ENCODE measurements at regions not wholly inside any gene's neighbourhood (a gene's known extent, or its start where the extent isn't known, plus 50 kb on each side); places are given as distances from the start of the nearest gene placed in this dataset.

DNA sequence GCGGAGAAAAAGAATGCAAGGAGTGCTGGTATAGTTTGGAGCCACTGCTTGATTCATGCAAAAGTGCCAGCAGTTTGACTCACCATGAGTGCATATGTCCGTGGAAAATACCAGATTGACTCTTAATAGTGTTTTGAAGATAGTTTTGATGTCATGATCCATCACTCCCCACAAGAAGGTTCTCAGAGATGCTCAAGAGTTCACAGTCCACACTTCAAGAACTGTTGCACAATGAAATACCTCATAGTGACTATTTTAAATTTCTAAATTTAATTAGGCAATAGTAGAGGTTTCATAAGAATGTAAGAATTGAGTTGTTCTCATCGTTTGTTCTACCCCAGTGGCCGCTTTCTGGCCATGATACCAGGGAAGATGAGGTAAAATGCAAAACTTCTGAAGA, 286.6 kb upstream of the RGS6 start:
- Histone ChIP-seq H3K27me3 (no peaks in the 10 kb centered on the region), H3K4me3 (no peak overlapping the region), H3K9me3 (peaks cover 0 to 3% of the 10 kb centered on the region in 2 donors), H3K27ac (no peak overlapping the region), H3K36me3 (no peaks in the 10 kb centered on the region), H3K4me1 (peaks cover 0 to 6% (median 2%) of the 10 kb centered on the region in 4 donors)
- WGBS, 2 donors (ENCODE audit: low coverage in 1 of 2): 92 to 93% methylated on average over 4 of the region's 4 CpGs
- DNase-seq: no peak
- in situ Hi-C loops (cut with MboI; ENCODE audit: low pct_ligation_motif_present in 1 of 4, low pct_unique_long_range_greater_than_20kb in 1 of 4, low sequenced_read_pairs in 3 of 4) (no loop called here), intact Hi-C loops (cut with DNase I; ENCODE audit: low total_unique reads) (no loop called here)
- TF ChIP-seq POLR2AphosphoS5 (IDR thresholded peaks at IDR 0.05): no peak
- TF ChIP-seq POLR2A (IDR thresholded peaks at IDR 0.05): no peak
- no peak for TF ChIP-seq EP300 (IDR thresholded peaks at IDR 0.05; ENCODE audit: low read depth)

DNA sequence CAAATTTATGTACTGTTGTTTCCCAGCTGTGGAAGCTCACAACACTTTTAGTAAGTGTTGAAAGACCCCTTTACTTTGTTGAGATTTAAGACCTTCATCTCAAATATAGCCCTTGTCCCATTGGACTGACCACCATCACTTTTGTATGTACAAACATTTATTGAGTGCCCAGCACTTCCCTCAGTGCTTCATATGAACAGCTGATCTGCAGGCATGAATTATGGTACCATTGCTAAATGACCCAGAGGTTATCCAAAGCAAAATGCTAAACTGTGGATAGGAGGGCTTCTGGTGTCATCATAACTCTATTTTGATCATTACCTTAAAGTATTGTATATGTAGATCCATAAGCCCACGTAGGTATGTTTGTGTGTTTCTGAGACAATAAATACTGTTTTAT, 285.7 kb upstream of the RGS6 start:
- peaks cover 0 to 1% (median 0%) of the 10 kb centered on the region in 4 donors for H3K36me3 ChIP-seq
- no peaks in the 10 kb centered on the region for H3K27me3 ChIP-seq
- H3K4me3 ChIP-seq: no peak overlapping the region
- WGBS, 2 donors (ENCODE audit: low coverage in 1 of 2): 40 to 45% methylated on average over 1 of the region's 1 CpG
- in situ Hi-C loops (cut with MboI; ENCODE audit: low pct_ligation_motif_present in 1 of 4, low pct_unique_long_range_greater_than_20kb in 1 of 4, low sequenced_read_pairs in 3 of 4): no loop called here
- intact Hi-C loops (cut with DNase I; ENCODE audit: low total_unique reads): no loop called here
- DNase-seq: no peak
- peaks cover 0 to 3% of the 10 kb centered on the region in 2 donors for H3K9me3 ChIP-seq
- TF ChIP-seq CTCF (IDR thresholded peaks at IDR 0.05): no peak
- no peak for TF ChIP-seq EP300 (IDR thresholded peaks at IDR 0.05; ENCODE audit: low read depth)
- no peak for TF ChIP-seq POLR2AphosphoS5 (IDR thresholded peaks at IDR 0.05)
- no peak for TF ChIP-seq POLR2A (IDR thresholded peaks at IDR 0.05)
- H3K27ac ChIP-seq: no peak overlapping the region
- peaks cover 0 to 12% (median 2%) of the 10 kb centered on the region in 4 donors for H3K4me1 ChIP-seq

- Histone ChIP-seq H3K4me3 (no peak overlapping the region), H3K27ac (no peak overlapping the region), H3K9me3 (peaks cover 0 to 8% of the 10 kb centered on the region in 2 donors), H3K27me3 (no peaks in the 10 kb centered on the region), H3K36me3 (peaks cover 0 to 8% (median 0%) of the 10 kb centered on the region in 4 donors), H3K4me1 (peaks cover 0 to 12% (median 2%) of the 10 kb centered on the region in 4 donors)
- WGBS, 2 donors (ENCODE audit: low coverage in 1 of 2): 30 to 79% methylated on average over 1 to 4 of the region's 4 CpGs
- no peak for TF ChIP-seq EP300 (IDR thresholded peaks at IDR 0.05; ENCODE audit: low read depth)
- TF ChIP-seq POLR2AphosphoS5 (IDR thresholded peaks at IDR 0.05): peak in 1 of 3 donors; percentile 21
- intact Hi-C loops (cut with DNase I; ENCODE audit: low total_unique reads) (no loop called here), in situ Hi-C loops (cut with MboI; ENCODE audit: low pct_ligation_motif_present in 1 of 4, low pct_unique_long_range_greater_than_20kb in 1 of 4, low sequenced_read_pairs in 3 of 4) (no loop called here)
- DNase-seq: peak; percentile 35
Observed at GRCh38 chr14:71647086-71647784, 285.0 kb upstream of the RGS6 start.

DNA sequence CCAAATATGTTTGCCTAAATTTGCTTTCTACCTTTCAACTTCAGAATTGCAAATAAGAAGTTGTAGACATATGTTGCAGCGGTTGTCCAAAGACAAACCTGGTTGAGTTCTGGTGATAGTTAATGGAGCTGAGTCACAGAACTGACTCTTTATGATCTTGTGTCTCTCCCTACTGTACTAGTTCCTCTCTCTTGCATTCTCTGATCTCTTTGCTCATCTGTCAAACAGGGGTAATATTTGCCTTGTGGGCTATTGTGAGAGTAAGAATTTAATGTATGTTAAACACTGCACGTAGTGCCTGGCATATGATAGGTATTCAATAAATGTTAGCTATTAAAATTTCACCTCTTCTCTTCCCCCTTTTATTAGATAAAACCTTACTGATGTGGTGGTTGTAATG, 283.5 kb upstream of the RGS6 start:
- Histone ChIP-seq H3K27ac (no peak overlapping the region), H3K27me3 (no peaks in the 10 kb centered on the region), H3K36me3 (peaks cover 0 to 11% (median under 1%) of the 10 kb centered on the region in 4 donors), H3K4me1 (peaks cover 0 to 12% (median 2%) of the 10 kb centered on the region in 4 donors), H3K9me3 (peaks cover 0 to 11% of the 10 kb centered on the region in 2 donors), H3K4me3 (no peak overlapping the region)
- DNase-seq: no peak
- TF ChIP-seq EP300 (IDR thresholded peaks at IDR 0.05; ENCODE audit: low read depth) (no peak), CTCF (IDR thresholded peaks at IDR 0.05) (no peak), POLR2A (IDR thresholded peaks at IDR 0.05) (no peak)
- 78 to 93% methylated on average over 2 of the region's 2 CpGs for WGBS, 2 donors (ENCODE audit: low coverage in 1 of 2)
- in situ Hi-C loops (cut with MboI; ENCODE audit: low pct_ligation_motif_present in 1 of 4, low pct_unique_long_range_greater_than_20kb in 1 of 4, low sequenced_read_pairs in 3 of 4) (no loop called here), intact Hi-C loops (cut with DNase I; ENCODE audit: low total_unique reads) (no loop called here)

DNA sequence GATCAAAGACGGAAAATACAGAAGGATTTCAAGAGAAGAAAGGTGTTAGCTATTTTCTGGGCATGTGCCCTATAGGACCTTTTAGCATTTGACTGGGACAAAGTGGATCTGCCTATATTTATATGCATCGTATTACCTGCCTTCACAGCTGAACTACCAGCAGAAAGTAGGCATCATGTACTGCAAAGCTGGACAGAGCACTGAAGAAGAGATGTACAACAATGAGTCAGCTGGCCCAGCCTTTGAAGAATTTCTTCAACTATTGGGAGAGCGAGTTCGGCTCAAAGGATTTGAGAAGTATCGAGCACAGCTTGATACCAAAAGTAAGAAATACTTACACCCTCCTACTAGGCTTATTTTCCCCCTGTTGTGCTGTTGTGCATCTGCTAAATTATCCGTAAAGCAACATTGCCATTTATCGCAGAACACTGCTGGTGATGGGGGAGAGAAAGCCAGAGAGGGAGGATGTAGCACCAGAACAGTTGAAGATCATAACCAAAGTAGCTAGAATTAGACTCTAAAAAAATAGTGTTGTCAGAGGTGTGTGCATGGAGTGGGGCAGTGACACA, 282.0 kb upstream of the RGS6 start:
- DNase-seq: no peak
- TF ChIP-seq POLR2AphosphoS5 (IDR thresholded peaks at IDR 0.05) (no peak), EP300 (IDR thresholded peaks at IDR 0.05; ENCODE audit: low read depth) (no peak), POLR2A (IDR thresholded peaks at IDR 0.05) (no peak), CTCF (IDR thresholded peaks at IDR 0.05) (no peak)
- 94 to 96% methylated on average over 3 to 7 of the region's 7 CpGs for WGBS, 2 donors (ENCODE audit: low coverage in 1 of 2)
- Histone ChIP-seq H3K27me3 (no peaks in the 10 kb centered on the region), H3K36me3 (peaks cover 0 to 11% (median under 1%) of the 10 kb centered on the region in 4 donors), H3K4me3 (no peak overlapping the region), H3K4me1 (peaks cover 0 to 12% (median 2%) of the 10 kb centered on the region in 4 donors), H3K9me3 (peaks cover 0 to 11% of the 10 kb centered on the region in 2 donors), H3K27ac (no peak overlapping the region)
- intact Hi-C loops (cut with DNase I; ENCODE audit: low total_unique reads) (no loop called here), in situ Hi-C loops (cut with MboI; ENCODE audit: low pct_ligation_motif_present in 1 of 4, low pct_unique_long_range_greater_than_20kb in 1 of 4, low sequenced_read_pairs in 3 of 4) (no loop called here)

All from transverse colon (tissue), 4 donors.